CD4-positive, alpha-beta T cell treated with Interleukin-21 for 1 hour (primary cell): ENCODE measurements at regions not wholly inside any gene's neighbourhood (a gene's known extent, or its start where the extent isn't known, plus 50 kb on each side); places are given as distances from the start of the nearest gene placed in this dataset.

ENCODE experiments used
- DNase-seq: peaks from one replicate; pipeline ENCODE4 v3.0.0-alpha.2; 2020

DNA sequence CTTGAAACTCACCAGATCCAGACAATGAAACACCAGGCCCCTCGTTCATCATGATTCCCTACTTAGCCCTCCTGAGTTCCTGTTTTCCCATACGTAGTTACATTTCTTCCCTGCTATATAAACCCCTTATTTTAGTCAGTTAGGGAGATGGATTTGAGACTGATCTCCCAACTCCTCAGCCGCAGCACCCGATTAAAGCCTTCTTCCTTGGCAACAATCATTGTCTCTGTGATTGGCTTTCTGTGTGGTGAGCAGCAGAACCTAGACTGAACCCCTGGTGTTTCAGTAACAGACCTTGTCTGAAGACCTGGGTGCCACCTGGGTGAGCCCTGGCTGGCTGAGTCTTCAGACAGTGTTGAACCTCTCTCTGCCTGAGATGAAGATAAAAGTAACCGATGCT lies 118.0 kb downstream of the OAT start:
- no peak for DNase-seq

GRCh38 chr10:124300224-124300623 lies 118.5 kb downstream of the OAT start:
- no peak for DNase-seq

GRCh38 chr10:124299696-124300095 lies 119.0 kb downstream of the OAT start:
- no peak for DNase-seq

DNA sequence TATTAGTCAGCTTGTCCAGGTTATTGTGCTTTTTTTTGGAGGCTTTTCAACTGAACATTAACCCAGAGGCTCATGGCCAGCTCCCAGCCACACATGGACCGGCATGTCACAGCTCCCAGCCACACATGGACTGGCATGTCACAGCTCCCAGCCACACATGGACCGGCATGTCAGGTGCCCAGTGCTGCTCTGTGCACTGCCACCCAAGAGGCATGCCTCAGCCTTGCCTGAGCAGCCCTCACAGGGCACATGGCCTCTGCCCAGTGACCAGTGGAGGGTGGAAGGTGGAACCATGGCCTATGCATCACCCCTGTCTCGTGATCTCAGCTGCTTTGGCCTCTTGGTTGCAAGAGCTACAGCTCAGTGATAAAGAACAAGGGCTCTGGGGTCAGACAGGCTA lies 119.8 kb downstream of the OAT start:
- DNase-seq = no peak

GRCh38 chr10:124296813-124297788 lies 121.6 kb downstream of the OAT start:
- DNase-seq = no peak

DNA sequence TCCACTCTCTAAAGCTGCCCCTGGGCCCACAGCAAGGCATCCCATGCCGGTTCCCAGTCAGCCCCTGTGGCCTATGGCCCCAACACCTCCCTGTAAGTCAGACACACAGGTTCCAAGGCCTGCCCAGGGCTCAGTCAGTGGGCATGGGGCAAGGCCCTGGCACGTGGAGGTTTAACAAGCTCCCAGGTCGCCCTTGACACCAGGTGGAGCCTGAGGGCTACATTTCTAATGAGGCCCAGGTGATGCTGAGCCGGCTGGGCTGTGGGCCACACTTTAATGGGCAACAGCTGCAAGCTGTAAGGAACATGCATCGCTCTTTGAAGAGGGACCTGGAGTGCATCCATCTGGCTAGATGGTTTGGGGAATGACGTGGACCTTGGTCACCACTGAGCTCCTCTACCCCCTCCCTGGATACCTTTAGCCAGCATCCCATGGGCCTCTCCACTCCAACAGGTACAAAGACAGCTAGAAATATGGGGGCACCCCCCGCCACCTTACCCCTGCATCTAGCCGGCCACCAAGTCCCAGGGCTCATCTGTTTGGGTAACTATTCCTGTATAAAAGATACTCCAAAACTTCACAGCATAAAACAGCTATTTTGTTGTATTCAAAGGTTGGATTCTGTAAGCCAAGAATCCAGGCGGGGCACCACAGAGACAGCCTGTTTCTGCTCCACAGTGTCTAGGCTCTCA lies 122.5 kb downstream of the OAT start:
- no peak for DNase-seq

GRCh38 chr10:124294811-124295770 lies 123.6 kb downstream of the OAT start:
- no peak for DNase-seq

- no peak for DNase-seq
Measured at GRCh38 chr10:124293616-124294449, 124.9 kb downstream of the OAT start.

DNA sequence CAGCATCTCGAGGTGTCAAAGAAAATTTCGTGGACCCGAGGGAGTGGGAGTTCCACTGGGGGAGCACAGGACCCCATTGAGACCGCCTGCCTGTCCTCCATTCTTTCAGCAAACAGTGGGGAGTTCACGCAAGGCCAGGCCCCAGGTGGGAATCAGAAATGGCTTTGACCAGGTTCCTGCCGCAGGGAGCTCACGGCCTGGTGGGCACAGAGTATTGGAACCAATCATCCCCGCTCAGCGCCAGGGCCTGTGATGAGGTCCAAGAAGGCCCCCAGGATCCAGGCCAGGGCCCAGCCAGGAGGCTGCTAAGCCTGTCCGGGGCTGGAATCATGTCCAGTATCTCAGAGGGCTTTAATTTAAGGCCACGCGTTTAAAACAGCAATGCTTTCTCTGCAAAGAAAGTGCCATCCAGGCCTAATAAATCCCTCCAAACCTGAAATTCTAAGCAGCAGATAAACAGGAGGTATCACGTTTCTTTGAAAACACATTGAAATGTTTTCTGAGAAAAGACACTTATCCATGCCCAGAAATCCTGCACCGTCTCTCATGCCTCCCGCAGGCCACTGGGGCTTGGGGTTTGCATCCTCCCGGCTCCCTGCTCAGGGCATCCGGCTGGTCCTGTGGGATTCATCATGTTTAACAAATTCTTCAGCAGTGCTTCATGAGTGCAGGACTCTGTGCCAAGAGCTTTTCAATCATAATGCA lies 125.7 kb downstream of the OAT start:
- DNase-seq = no peak

DNA sequence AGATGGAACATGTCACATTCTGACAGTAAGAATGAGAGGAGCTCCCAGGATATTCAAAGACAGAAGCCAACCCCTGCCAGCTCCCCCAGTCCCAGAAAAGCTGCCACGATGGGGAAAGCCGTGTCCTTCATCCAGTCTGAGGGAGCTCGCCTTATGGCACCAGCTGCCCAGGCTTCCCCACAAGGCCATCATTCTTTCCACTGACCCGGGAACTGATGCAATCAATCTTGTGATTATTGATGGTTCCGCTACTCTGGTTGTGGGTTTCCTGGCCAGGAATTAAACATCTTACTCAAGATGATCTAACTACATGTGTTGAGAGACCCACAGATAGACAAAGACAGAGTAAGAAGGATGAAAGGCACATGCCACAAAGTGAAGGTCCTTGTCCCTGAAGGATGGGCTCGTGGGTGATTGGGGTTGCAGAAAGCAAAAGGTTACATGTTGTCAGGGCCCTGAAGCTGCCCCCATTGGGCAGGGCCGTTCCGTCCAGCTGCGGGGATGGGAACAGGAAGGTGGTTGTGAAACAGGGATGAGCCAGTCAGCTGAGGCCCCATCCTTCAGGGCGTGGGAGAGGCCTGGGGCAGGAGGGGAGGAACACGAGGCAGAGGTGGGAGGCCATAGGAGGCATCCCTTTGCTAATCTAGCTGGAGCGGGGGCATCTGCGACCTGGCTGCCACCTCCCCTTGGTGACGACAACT lies 127.6 kb downstream of the OAT start:
- no peak for DNase-seq

- no peak for DNase-seq
Measured at GRCh38 chr10:124289851-124290795, 128.6 kb downstream of the OAT start.

DNA sequence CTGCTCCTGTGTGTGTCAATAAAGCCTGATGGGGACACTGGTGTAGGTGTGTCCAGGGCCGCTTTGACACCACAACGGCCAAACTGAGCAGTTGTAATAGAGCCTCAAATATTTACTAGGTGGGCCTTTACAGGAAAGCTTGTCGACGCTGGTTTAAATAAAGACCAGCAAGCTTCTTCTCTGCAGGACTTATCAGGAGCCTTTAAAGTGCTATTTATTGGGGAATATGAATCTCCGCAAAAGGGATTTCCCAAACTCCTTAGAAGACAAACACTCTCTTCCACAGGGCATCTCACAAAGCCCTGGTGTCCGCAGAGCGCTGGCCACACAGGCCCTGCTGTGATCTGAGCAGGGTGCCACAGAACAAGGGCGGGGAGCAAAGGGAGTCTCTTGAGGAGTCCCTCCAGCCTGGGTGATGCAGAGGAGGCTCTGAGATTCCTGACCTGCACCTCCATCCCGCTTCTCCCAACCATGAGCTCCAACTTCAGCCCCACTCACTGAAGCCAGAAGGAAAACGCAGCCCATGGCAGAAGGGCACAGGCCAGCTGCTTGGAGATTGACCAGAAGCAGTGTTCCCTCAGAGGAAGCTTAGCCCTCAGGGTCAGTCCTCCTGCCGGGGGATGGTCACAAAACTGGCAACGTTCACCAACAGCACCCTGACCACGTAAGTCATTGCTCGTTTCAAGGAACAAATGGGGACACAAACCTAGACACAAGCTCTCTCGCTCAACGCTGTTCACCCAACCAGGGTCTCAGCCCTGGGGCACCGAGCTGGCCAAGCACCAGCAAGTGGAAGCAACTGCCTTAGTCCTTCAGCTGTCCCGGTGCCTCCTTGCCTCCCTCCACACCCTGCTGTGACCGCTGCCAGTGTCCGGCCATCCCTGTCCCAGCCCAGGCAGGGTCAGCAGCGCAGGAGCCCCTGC lies 129.5 kb downstream of the OAT start:
- DNase-seq = no peak

GRCh38 chr10:124288486-124288885 lies 130.2 kb downstream of the OAT start:
- no peak for DNase-seq

- no peak for DNase-seq
Measured at GRCh38 chr10:124287791-124288190, 130.9 kb downstream of the OAT start.

- no peak for DNase-seq
Measured at GRCh38 chr10:124287071-124287685, 131.5 kb downstream of the OAT start.

DNA sequence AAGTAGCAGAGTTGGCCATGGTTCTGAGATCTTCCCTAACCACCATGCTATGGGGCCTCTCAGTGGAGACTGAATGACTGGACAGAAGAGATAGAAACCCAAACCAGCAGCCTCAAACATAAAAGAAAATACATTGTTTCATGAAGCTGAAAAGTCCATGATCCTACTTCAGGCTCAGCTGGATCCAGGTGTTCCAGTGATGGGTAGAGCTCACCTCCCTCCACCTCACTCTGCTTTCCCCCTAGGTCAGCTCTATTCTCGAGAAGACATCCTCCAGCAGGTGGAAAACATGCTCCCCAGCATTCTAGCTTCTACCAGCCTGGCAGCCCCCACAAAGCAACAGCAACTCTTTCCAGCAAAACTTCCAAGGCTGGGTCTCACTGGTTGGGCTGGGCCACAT lies 132.1 kb downstream of the OAT start:
- DNase-seq = no peak

DNA sequence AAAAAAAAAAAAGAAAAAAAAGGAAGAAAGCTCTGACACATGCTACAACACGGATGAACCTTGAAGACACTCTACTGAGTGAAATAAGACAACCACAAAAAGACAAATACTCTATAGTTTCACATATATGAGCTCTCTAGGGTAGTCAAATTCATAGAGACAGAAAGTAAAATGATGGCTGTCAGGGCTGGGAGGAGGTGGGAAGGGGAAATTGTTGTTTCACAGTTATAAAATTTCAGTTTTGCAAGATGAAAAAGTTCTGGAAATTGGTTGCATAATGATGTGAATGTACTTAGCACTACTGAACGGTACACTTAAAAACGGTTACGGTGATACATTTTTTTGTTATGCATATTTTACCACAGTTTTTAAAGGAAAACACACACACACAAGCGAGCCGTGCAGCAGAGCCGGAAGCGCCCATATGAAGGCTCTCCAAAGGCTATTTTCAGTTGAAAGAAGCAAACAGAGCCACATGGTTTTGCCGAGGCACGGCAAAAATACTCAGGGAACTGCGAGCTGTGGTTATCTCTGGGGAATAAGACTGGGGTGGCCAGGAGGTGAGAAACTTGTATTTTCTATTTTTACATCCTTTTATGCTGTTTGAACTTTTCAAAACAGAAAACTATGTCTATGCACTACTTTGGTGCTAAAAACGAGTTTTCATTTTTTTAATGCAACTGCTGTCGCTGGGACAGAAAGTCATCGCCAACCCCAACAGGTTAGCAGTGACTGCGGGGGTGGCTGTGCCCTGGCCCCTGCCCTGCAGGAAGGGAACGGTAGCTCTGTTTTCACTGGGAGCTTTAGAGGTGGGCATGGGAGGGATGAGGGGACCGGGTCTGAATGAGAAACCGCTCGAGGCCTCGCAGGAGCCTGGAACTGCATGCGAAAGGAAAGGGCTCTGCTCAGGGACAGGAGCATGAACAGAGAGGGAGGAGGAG lies 132.9 kb downstream of the OAT start:
- no peak for DNase-seq
